ENCODE measurements at regions not wholly inside any gene's neighbourhood (a gene's known extent, or its start where the extent isn't known, plus 50 kb on each side); places are given as distances from the start of the nearest gene placed in this dataset.
"Not testable (repeated sequence)": the region's sequence is repeated elsewhere in the genome, so short reads cannot be mapped to it uniquely, and the experiment has no call there.

- Mint-ChIP-seq H3K4me1 (peaks cover 5% of the 10 kb centered on the region), H3K36me3 (ENCODE audit: low read depth) (no peaks in the 10 kb centered on the region), H3K4me3 (no peak overlapping the region), H3K9me3 (no peaks in the 10 kb centered on the region), H3K27me3 (peaks cover 30% of the 10 kb centered on the region), H3K27ac (no peak overlapping the region)
- no peak for ATAC-seq
- no peak for DNase-seq
These were observed 69.2 kb upstream of the FAM171A1 start for GRCh38 chr10:15440204-15440711.

- H3K27me3 Mint-ChIP-seq = peaks cover 32% of the 10 kb centered on the region
- H3K9me3 Mint-ChIP-seq = no peaks in the 10 kb centered on the region
- no peaks in the 10 kb centered on the region for H3K36me3 Mint-ChIP-seq (ENCODE audit: low read depth)
- ATAC-seq = no peak
- H3K27ac Mint-ChIP-seq = no peak overlapping the region
- H3K4me3 Mint-ChIP-seq = no peak overlapping the region
- peaks cover 9% of the 10 kb centered on the region for H3K4me1 Mint-ChIP-seq
- DNase-seq = no peak
These were observed 68.3 kb upstream of the FAM171A1 start for GRCh38 chr10:15439341-15439842.

GRCh38 chr10:15436696-15437095, 65.6 kb upstream of the FAM171A1 start:
- no peaks in the 10 kb centered on the region for H3K9me3 Mint-ChIP-seq
- no peaks in the 10 kb centered on the region for H3K36me3 Mint-ChIP-seq (ENCODE audit: low read depth)

GRCh38 chr10:15433850-15434537, 62.9 kb upstream of the FAM171A1 start:
- ATAC-seq (no peak), DNase-seq (peak; percentile 15)
- Mint-ChIP-seq H3K36me3 (ENCODE audit: low read depth) (no peaks in the 10 kb centered on the region), H3K4me1 (peaks cover 3% of the 10 kb centered on the region), H3K27ac (no peak overlapping the region), H3K4me3 (peak overlapping the region; percentile 49), H3K9me3 (no peaks in the 10 kb centered on the region), H3K27me3 (peaks cover 17% of the 10 kb centered on the region)

More at GRCh38 chr10:15436696-15437095, 65.6 kb upstream of the FAM171A1 start:
- Mint-ChIP-seq H3K27ac (no peak overlapping the region), H3K4me3 (no peak overlapping the region), H3K4me1 (peaks cover 9% of the 10 kb centered on the region), H3K27me3 (peaks cover 35% of the 10 kb centered on the region)
- ATAC-seq = no peak
- no peak for DNase-seq

GRCh38 chr10:15432266-15432665, 61.2 kb upstream of the FAM171A1 start:
- peaks cover 16% of the 10 kb centered on the region for H3K27me3 Mint-ChIP-seq
- no peak overlapping the region for H3K4me3 Mint-ChIP-seq
- DNase-seq (no peak), ATAC-seq (no peak)
- no peaks in the 10 kb centered on the region for H3K9me3 Mint-ChIP-seq
- H3K36me3 Mint-ChIP-seq (ENCODE audit: low read depth) = no peaks in the 10 kb centered on the region
- H3K4me1 Mint-ChIP-seq = peaks cover 3% of the 10 kb centered on the region
- H3K27ac Mint-ChIP-seq = no peak overlapping the region

- no peak for DNase-seq
- H3K27me3 Mint-ChIP-seq = peaks cover 18% of the 10 kb centered on the region
- no peak overlapping the region for H3K4me3 Mint-ChIP-seq
- H3K4me1 Mint-ChIP-seq = peaks cover 3% of the 10 kb centered on the region
- H3K36me3 Mint-ChIP-seq (ENCODE audit: low read depth) = no peaks in the 10 kb centered on the region
- no peak for ATAC-seq
- H3K27ac Mint-ChIP-seq = no peak overlapping the region
- H3K9me3 Mint-ChIP-seq = no peaks in the 10 kb centered on the region
These were observed 60.1 kb upstream of the FAM171A1 start for GRCh38 chr10:15430969-15431771.

DNA sequence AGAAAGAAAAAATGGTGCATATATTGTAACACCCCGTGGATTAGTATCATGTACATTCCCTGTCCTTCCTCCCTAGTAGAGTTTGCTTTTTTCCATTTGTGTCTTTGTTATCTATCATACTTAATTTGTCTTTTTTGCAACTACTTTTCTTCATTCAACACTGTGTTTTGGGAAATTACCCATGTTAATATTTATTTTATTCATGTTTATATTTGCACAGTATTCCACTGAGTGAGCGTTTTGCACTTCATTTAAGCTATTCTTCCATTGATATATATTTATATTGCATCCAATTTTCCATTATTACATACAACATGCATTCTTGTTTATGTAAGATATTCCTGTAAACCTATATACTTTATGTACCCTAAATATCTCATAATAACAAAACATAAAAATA, 57.6 kb upstream of the FAM171A1 start:
- Mint-ChIP-seq H3K4me1 (no peaks in the 10 kb centered on the region), H3K4me3 (no peak overlapping the region), H3K9me3 (no peaks in the 10 kb centered on the region), H3K36me3 (ENCODE audit: low read depth) (no peaks in the 10 kb centered on the region), H3K27me3 (peaks cover 13% of the 10 kb centered on the region), H3K27ac (no peak overlapping the region)
- DNase-seq (no peak), ATAC-seq (no peak)

DNA sequence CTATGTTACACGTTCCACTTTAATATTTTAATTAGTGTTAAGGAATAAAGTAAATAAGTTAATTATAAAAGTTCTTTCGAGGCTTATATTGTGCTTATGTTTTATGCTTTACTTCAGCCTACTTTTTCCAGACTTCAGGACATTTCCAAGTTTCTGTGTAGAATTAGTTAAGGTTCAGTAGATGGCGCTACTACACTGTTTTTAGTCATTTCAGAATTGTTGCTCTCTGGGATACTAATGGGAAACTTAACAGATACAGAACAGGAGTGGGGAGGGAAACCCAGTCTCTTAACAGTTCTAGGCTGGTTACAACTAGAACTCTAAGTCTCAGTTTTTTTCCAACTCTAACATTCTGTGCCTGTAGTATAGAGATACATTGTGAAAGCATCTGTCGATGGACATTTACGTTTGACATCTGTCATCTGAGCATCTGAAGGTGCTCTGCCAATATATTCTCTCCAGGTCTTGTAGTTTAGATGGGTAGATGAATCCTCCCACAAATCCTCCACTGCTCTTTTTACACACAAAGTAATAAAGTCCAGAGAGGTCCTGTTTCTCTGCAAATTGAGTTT, 56.8 kb upstream of the FAM171A1 start:
- no peak for ATAC-seq
- H3K36me3 Mint-ChIP-seq (ENCODE audit: low read depth) = no peaks in the 10 kb centered on the region
- H3K4me1 Mint-ChIP-seq = no peaks in the 10 kb centered on the region
- DNase-seq = no peak
- no peaks in the 10 kb centered on the region for H3K9me3 Mint-ChIP-seq
- H3K27me3 Mint-ChIP-seq = peaks cover 13% of the 10 kb centered on the region
- no peak overlapping the region for H3K4me3 Mint-ChIP-seq
- no peak overlapping the region for H3K27ac Mint-ChIP-seq

- no peaks in the 10 kb centered on the region for H3K4me1 Mint-ChIP-seq
- H3K4me3 Mint-ChIP-seq = no peak overlapping the region
- no peaks in the 10 kb centered on the region for H3K9me3 Mint-ChIP-seq
- peaks cover 10% of the 10 kb centered on the region for H3K27me3 Mint-ChIP-seq
- ATAC-seq = no peak
- no peak for DNase-seq
- H3K36me3 Mint-ChIP-seq (ENCODE audit: low read depth) = no peaks in the 10 kb centered on the region
- no peak overlapping the region for H3K27ac Mint-ChIP-seq
These were observed 55.5 kb upstream of the FAM171A1 start for GRCh38 chr10:15426558-15426957.

- H3K27ac Mint-ChIP-seq = no peak overlapping the region
- DNase-seq (no peak), ATAC-seq (no peak)
- no peaks in the 10 kb centered on the region for H3K4me1 Mint-ChIP-seq
- no peak overlapping the region for H3K4me3 Mint-ChIP-seq
- no peaks in the 10 kb centered on the region for H3K36me3 Mint-ChIP-seq (ENCODE audit: low read depth)
- peaks cover 10% of the 10 kb centered on the region for H3K27me3 Mint-ChIP-seq
- H3K9me3 Mint-ChIP-seq = no peaks in the 10 kb centered on the region
These were observed 55.0 kb upstream of the FAM171A1 start for GRCh38 chr10:15426115-15426514.

GRCh38 chr10:15421875-15422274, 50.8 kb upstream of the FAM171A1 start:
- DNase-seq; H3K27ac Mint-ChIP-seq; H3K4me3 Mint-ChIP-seq; H3K9me3 Mint-ChIP-seq; ATAC-seq; H3K36me3 Mint-ChIP-seq (ENCODE audit: low read depth); H3K27me3 Mint-ChIP-seq; H3K4me1 Mint-ChIP-seq: not testable (repeated sequence)

Measured in activated naive CD8-positive, alpha-beta T cell treated with anti-CD3 and anti-CD28 coated beads, Interleukin-2, amount 50 U/mL, for 24 hours (primary cell).